IMR-90 (cell line): ENCODE measurements at regions not wholly inside any gene's neighbourhood (a gene's known extent, or its start where the extent isn't known, plus 50 kb on each side); places are given as distances from the start of the nearest gene placed in this dataset.

ENCODE experiments used
- ATAC-seq: fragments of 200-7000 bp; cut with Tn5 transposase; 2 replicates; pipeline ENCODE4 v1.9.1; 2020; ENCODE audit warnings: low read depth, mild to moderate bottlenecking, moderate library complexity
- BruUV-seq: library from RNA; stranded (reverse); fragments of 400-500 nt; replicated peaks from 2 replicates; lab custom pipeline; 2021; lab: Mats Ljungman, UMichigan
- CTCF ChIA-PET: fragments of 300-600 bp; formaldehyde crosslinking; extraction: SDS; loops from one replicate; lab custom pipeline; 2021; ENCODE audit warnings: antibody characterized with exemption; lab: Yijun Ruan, JAX
- POLR2A ChIA-PET: fragments of 300-600 bp; sonication (Branson Sonifier 250); formaldehyde crosslinking; loops from one replicate; lab custom pipeline; 2022; ENCODE audit warnings: antibody characterized with exemption; ENCODE audit not compliant: unreplicated experiment; lab: Charles Lee
- DNase-seq: peaks from one replicate; pipeline ENCODE4 v3.0.0; 2013
- H2AFZ ChIP-seq: replicated peaks from 2 replicates; pipeline ENCODE3; 2013; ENCODE audit warnings: low read length, mild to moderate bottlenecking; ENCODE audit not compliant: poor library complexity
- H2AK5ac ChIP-seq: 2 replicates; pipeline ENCODE4 v1.6.1; 2013; ENCODE audit warnings: low read depth, low read length, inconsistent platforms
- H2AK9ac ChIP-seq: replicated peaks from 2 replicates; pipeline ENCODE3; 2013; ENCODE audit warnings: mild to moderate bottlenecking, low read depth, low read length, moderate library complexity; ENCODE audit not compliant: poor library complexity
- H2BK120ac ChIP-seq: 2 replicates; pipeline ENCODE4 v1.6.1; 2013; ENCODE audit warnings: low read depth, low read length, inconsistent platforms
- H2BK15ac ChIP-seq: 3 replicates; pipeline ENCODE4 v1.6.1; 2013; ENCODE audit warnings: low read depth, low read length, inconsistent platforms
- H2BK20ac ChIP-seq: 2 replicates; pipeline ENCODE4 v1.6.1; 2013; ENCODE audit warnings: low read depth, mild to moderate bottlenecking, inconsistent platforms, low read length, moderate library complexity
- H2BK5ac ChIP-seq: 2 replicates; pipeline ENCODE4 v1.6.1; 2013; ENCODE audit warnings: mild to moderate bottlenecking, low read depth, low read length, inconsistent platforms; ENCODE audit not compliant: poor library complexity, severe bottlenecking
- H3K14ac ChIP-seq: replicated peaks from 2 replicates; pipeline ENCODE4 v1.6.1; 2013; ENCODE audit warnings: low read depth, low read length, inconsistent platforms
- H3K18ac ChIP-seq: 2 replicates; pipeline ENCODE4 v1.6.1; 2013; ENCODE audit warnings: low read depth, low read length, control low read depth
- H3K23ac ChIP-seq: 2 replicates; pipeline ENCODE4 v1.6.1; 2013; ENCODE audit warnings: low read depth, low read length, inconsistent platforms
- H3K27ac ChIP-seq: 2 replicates; pipeline ENCODE4 v1.5.1; 2013; ENCODE audit warnings: mild to moderate bottlenecking, control low read depth, low read length; ENCODE audit not compliant: insufficient read depth
- H3K27me3 ChIP-seq: 2 replicates; pipeline ENCODE4 v1.6.1; 2013; ENCODE audit warnings: low read length; ENCODE audit not compliant: control insufficient read depth, insufficient read depth
- H3K36me3 ChIP-seq: 2 replicates; pipeline ENCODE4 v1.6.1; 2013; ENCODE audit warnings: low read length, mixed read lengths; ENCODE audit not compliant: control insufficient read depth, insufficient read depth
- H3K4ac ChIP-seq: 2 replicates; pipeline ENCODE4 v1.6.1; 2013; ENCODE audit warnings: low read depth, low read length, inconsistent platforms
- H3K4me1 ChIP-seq: 2 replicates; pipeline ENCODE4 v1.6.1; 2013; ENCODE audit warnings: low read length, mixed read lengths; ENCODE audit not compliant: control insufficient read depth, insufficient read depth
- H3K4me2 ChIP-seq: 2 replicates; pipeline ENCODE4 v1.6.1; 2013; ENCODE audit warnings: low read depth, mild to moderate bottlenecking, control low read depth, low read length, moderate library complexity
- H3K4me3 ChIP-seq: 2 replicates; pipeline ENCODE4 v1.5.1; 2013; ENCODE audit warnings: low read depth, mild to moderate bottlenecking, control low read depth, low read length, moderate library complexity; ENCODE audit not compliant: insufficient read depth
- H3K56ac ChIP-seq: 2 replicates; pipeline ENCODE4 v1.6.1; 2013; ENCODE audit warnings: low read length, inconsistent platforms; ENCODE audit not compliant: insufficient read depth; ENCODE audit errors: extremely low read depth
- H3K79me1 ChIP-seq, 2 experiments: 2 replicates each; pipeline ENCODE4 v1.6.1; 2013; ENCODE audit warnings: low read length in 2 of 2, inconsistent platforms in 1 of 2, low read depth in 1 of 2
- H3K9ac ChIP-seq: 2 replicates; pipeline ENCODE4 v1.6.1; 2013; ENCODE audit warnings: low read depth, low read length, control low read depth
- H3K9me1 ChIP-seq: 2 replicates; pipeline ENCODE4 v1.6.1; 2013; ENCODE audit warnings: low read length, inconsistent platforms; ENCODE audit not compliant: insufficient read depth
- H3K9me3 ChIP-seq: 2 replicates; pipeline ENCODE4 v1.6.1; 2013; ENCODE audit warnings: low read length; ENCODE audit not compliant: control insufficient read depth, insufficient read depth
- H4K20me1 ChIP-seq: 2 replicates; pipeline ENCODE4 v1.6.1; 2013; ENCODE audit warnings: low read length, inconsistent platforms; ENCODE audit not compliant: insufficient read depth
- H4K5ac ChIP-seq: 2 replicates; pipeline ENCODE4 v1.6.1; 2013; ENCODE audit warnings: mild to moderate bottlenecking, low read depth, low read length, control low read depth
- H4K8ac ChIP-seq, 2 experiments: 2 replicates each; pipeline ENCODE4 v1.6.1; 2013; ENCODE audit warnings: low read depth in 2 of 2, low read length in 2 of 2, control low read depth in 1 of 2, inconsistent platforms in 1 of 2
- H4K91ac ChIP-seq: 2 replicates; pipeline ENCODE4 v1.6.1; 2013; ENCODE audit warnings: low read depth, low read length, inconsistent platforms; ENCODE audit not compliant: insufficient read depth
- BHLHE40 ChIP-seq: fragments of 150-350 bp; IDR thresholded peaks from 2 replicates; pipeline ENCODE4 v1.6.1; 2016; ENCODE audit warnings: mild to moderate bottlenecking, low read depth, low read length
- CEBPB ChIP-seq: IDR thresholded peaks from 2 replicates; pipeline ENCODE4 v1.6.1; 2012; ENCODE audit warnings: low read depth, low read length, improper control_type of control experiment
- FOS ChIP-seq: fragments of 150-350 bp; IDR thresholded peaks from 2 replicates; pipeline ENCODE4 v1.6.1; 2016; ENCODE audit warnings: low read depth, low read length
- MAZ ChIP-seq: IDR thresholded peaks from 2 replicates; pipeline ENCODE4 v1.6.1; 2012; ENCODE audit warnings: low read depth, mild to moderate bottlenecking, low read length, improper control_type of control experiment, moderate library complexity, borderline replicate concordance
- RAD21 ChIP-seq: IDR thresholded peaks from 2 replicates; pipeline ENCODE4 v1.6.1; 2012; ENCODE audit warnings: low read length, improper control_type of control experiment
- RCOR1 ChIP-seq: IDR thresholded peaks from 2 replicates; pipeline ENCODE4 v1.6.1; 2012; ENCODE audit warnings: mild to moderate bottlenecking, low read length, improper control_type of control experiment; ENCODE audit not compliant: insufficient replicate concordance
- WGBS, 2 experiments: methylation state at CpG; one replicate each; pipeline versions ENCODE4 v1.1.5 to v1.1.7; 2013; ENCODE audit warnings: missing lambda C conversion rate in 2 of 2; ENCODE audit not compliant: insufficient read length in 1 of 2; ENCODE audit errors: extremely low coverage in 2 of 2; 5-methylcytosine and 5-hydroxymethylcytosine counted together
- dilution Hi-C: fragments of 300-500 bp; cut with HindIII; formaldehyde crosslinking; loops from one replicate; pipeline ENCODE4 v1.14.3; 2018; ENCODE audit warnings: low sequenced_read_pairs; ENCODE audit not compliant: unreplicated experiment
- in situ Hi-C: fragments of 300-500 bp; cut with MboI; formaldehyde crosslinking; loops from 3 replicates; pipeline ENCODE4 v1.14.3; 2019; ENCODE audit warnings: low sequenced_read_pairs, inconsistent platforms, mixed read lengths
- intact Hi-C: fragments of 100-400 bp; cut with micrococcal nuclease; formaldehyde crosslinking; loops from 2 replicates; pipeline ENCODE4 v1.10.0; 2022

- no peak overlapping the region for H3K27ac ChIP-seq
- no peak for TF ChIP-seq MAZ
- TF ChIP-seq FOS = no peak
- no peak for TF ChIP-seq BHLHE40
- no peak for TF ChIP-seq RAD21
- TF ChIP-seq CEBPB = no peak
- no peak for TF ChIP-seq RCOR1
- H3K9me3 ChIP-seq = no peaks in the 10 kb centered on the region
- no peak overlapping the region for H2AFZ ChIP-seq
- WGBS, 2 experiments = 10% methylated on average over 2 of the region's 5 CpGs; no CpG with 5 or more reads in 1 of the 2 experiments
- no peak overlapping the region for H3K9ac ChIP-seq
- no peak overlapping the region for H4K91ac ChIP-seq
- ATAC-seq (no peak), DNase-seq (no peak)
- H2AK9ac ChIP-seq = no peak overlapping the region
- no peak overlapping the region for H4K5ac ChIP-seq
- no TSS peak for BruUV-seq
- in situ Hi-C loops = no loop called here
- H3K56ac ChIP-seq = no peak overlapping the region
- no peak overlapping the region for H2BK15ac ChIP-seq
- no peak overlapping the region for H3K23ac ChIP-seq
- H3K4me1 ChIP-seq = no peaks in the 10 kb centered on the region
- CTCF ChIA-PET = no interaction called here
- dilution Hi-C loops = loop anchor here (25.0 kb wide), 1 partner anchor 208 kb away; no protein-coding TSS in a partner anchor
- H2AK5ac ChIP-seq = no peak overlapping the region
- intact Hi-C loops = no loop called here
- POLR2A ChIA-PET = no interaction called here
- H3K14ac ChIP-seq = no peak overlapping the region
- H4K8ac ChIP-seq = no peak overlapping the region
- no peak overlapping the region for H3K18ac ChIP-seq
- no peak overlapping the region for H2BK5ac ChIP-seq
- no peak overlapping the region for H3K4me3 ChIP-seq
- no peak overlapping the region for H3K4ac ChIP-seq
- H2BK20ac ChIP-seq = no peak overlapping the region
- H3K4me2 ChIP-seq = no peak overlapping the region
- H3K9me1 ChIP-seq = no peaks in the 10 kb centered on the region
- no peaks in the 10 kb centered on the region for H3K36me3 ChIP-seq
- H3K27me3 ChIP-seq = no peaks in the 10 kb centered on the region; the same call in 1 of the 2 replicates
- H2BK120ac ChIP-seq = no peak overlapping the region
- H4K20me1 ChIP-seq = no peaks in the 10 kb centered on the region
- no peaks in the 10 kb centered on the region for H3K79me1 ChIP-seq
These were observed 161.8 kb upstream of the CLINT1 start for GRCh38 chr5:158020555-158021418.
